ENCODE measurements at regions not wholly inside any gene's neighbourhood (a gene's known extent, or its start where the extent isn't known, plus 50 kb on each side); places are given as distances from the start of the nearest gene placed in this dataset.
A peak's percentile ranks its signal among the peaks of the same experiment; 100 is the strongest.

DNA sequence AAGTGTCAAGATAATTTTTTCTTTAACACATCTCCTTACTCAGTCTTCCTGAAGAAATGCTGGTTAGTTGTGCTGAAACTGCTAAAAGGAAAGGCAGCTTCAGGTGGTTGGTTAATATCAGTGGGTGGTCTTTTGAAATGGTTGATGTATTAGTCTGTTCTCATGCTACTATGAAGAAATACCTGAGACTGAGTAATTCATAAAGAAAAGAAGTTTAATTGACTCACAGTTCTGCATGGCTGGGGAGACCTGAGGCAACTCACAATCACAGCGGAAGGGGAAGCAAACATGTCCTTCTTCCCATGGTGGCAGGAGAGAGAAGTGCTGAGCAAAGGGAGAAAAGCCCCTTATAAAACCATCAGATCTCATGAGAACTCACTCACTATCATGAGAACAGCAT is 125.9 kb upstream of the CYRIA start:
- H3K4me1 Mint-ChIP-seq: no peaks in the 10 kb centered on the region
- no peak for ATAC-seq
- no peak overlapping the region for H3K27ac Mint-ChIP-seq
- H3K27me3 Mint-ChIP-seq: no peaks in the 10 kb centered on the region
- no peak for DNase-seq
- H3K9me3 Mint-ChIP-seq: no peaks in the 10 kb centered on the region
- H3K4me3 Mint-ChIP-seq: no peak overlapping the region

GRCh38 chr2:16785149-16785548 is 119.5 kb upstream of the CYRIA start:
- no peak for DNase-seq
- no peaks in the 10 kb centered on the region for H3K4me1 Mint-ChIP-seq
- no peak overlapping the region for H3K4me3 Mint-ChIP-seq
- no peak for ATAC-seq
- peaks cover 0 to 7% of the 10 kb centered on the region in 2 donors for H3K9me3 Mint-ChIP-seq
- no peaks in the 10 kb centered on the region for H3K27me3 Mint-ChIP-seq
- H3K27ac Mint-ChIP-seq: no peak overlapping the region

DNA sequence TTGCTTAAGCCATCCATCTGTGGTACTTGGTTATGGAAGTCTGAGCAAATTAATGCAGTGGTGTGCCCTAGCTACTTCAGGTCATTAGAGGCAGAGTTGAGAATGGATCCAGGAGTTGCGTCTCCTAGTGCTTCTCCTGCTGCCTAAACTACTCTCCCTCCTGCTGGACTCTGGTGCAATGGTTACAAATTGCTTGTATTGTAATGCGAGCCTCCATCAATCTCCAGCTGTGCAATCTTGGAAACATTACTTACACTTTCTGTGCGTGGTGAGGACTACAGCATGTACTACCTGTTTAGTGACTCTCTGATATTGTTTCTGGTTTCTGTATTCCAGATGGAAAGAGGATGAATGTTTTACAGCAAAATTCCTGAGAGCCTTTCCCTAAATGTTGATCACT is 119.0 kb upstream of the CYRIA start:
- ATAC-seq (no peak), DNase-seq (no peak)
- H3K27me3 Mint-ChIP-seq: no peaks in the 10 kb centered on the region
- H3K27ac Mint-ChIP-seq: no peak overlapping the region
- H3K4me3 Mint-ChIP-seq: no peak overlapping the region
- no peaks in the 10 kb centered on the region for H3K4me1 Mint-ChIP-seq
- peaks cover 0 to 7% of the 10 kb centered on the region in 2 donors for H3K9me3 Mint-ChIP-seq

DNA sequence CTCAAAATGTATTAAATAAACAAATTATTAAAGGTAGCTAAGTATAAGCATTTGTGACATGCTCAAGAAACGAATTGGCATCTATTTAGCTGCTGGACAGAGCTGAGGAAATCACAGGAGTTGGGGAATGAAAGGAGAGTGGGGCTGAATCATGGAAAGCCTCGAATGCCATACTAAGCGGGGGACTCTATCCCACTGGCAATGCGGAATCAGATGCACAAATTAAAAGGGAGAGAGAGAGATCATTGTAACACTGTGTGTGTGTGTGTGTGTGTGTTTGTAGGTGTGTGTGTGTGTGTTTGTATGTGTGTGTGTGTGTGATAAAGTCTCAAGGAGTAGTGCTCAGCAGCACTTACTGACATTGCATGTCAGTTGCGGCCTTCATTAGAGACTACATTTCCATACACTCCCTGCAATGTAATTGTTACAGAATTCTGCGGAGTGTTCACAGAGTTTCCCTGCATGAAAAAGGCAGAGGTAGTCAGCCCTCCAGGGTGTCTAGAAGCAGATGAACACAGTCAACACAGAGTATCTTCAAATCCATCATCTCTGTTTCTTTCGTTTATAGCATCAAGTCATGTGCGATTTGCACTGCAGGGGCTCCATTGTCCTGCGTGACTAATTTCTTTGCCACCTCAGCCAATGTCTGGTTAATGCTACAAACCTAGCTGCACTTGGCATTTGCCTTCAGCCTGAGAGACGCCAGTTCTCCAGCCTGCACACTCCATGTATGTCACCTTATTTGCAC is 111.7 kb upstream of the CYRIA start:
- H3K27ac Mint-ChIP-seq: no peak overlapping the region
- DNase-seq: no peak
- peaks cover 0 to 7% of the 10 kb centered on the region in 2 donors for H3K9me3 Mint-ChIP-seq
- no peak for ATAC-seq
- no peak overlapping the region for H3K4me3 Mint-ChIP-seq
- peaks cover 7% of the 10 kb centered on the region for H3K27me3 Mint-ChIP-seq
- no peaks in the 10 kb centered on the region for H3K4me1 Mint-ChIP-seq

GRCh38 chr2:16775899-16776231 is 110.2 kb upstream of the CYRIA start:
- no peak overlapping the region for H3K4me3 Mint-ChIP-seq
- no peak for ATAC-seq
- DNase-seq: no peak
- no peak overlapping the region for H3K27ac Mint-ChIP-seq
- peaks cover 8% of the 10 kb centered on the region for H3K27me3 Mint-ChIP-seq
- H3K9me3 Mint-ChIP-seq: peaks cover 0 to 7% of the 10 kb centered on the region in 2 donors
- no peaks in the 10 kb centered on the region for H3K4me1 Mint-ChIP-seq

DNA sequence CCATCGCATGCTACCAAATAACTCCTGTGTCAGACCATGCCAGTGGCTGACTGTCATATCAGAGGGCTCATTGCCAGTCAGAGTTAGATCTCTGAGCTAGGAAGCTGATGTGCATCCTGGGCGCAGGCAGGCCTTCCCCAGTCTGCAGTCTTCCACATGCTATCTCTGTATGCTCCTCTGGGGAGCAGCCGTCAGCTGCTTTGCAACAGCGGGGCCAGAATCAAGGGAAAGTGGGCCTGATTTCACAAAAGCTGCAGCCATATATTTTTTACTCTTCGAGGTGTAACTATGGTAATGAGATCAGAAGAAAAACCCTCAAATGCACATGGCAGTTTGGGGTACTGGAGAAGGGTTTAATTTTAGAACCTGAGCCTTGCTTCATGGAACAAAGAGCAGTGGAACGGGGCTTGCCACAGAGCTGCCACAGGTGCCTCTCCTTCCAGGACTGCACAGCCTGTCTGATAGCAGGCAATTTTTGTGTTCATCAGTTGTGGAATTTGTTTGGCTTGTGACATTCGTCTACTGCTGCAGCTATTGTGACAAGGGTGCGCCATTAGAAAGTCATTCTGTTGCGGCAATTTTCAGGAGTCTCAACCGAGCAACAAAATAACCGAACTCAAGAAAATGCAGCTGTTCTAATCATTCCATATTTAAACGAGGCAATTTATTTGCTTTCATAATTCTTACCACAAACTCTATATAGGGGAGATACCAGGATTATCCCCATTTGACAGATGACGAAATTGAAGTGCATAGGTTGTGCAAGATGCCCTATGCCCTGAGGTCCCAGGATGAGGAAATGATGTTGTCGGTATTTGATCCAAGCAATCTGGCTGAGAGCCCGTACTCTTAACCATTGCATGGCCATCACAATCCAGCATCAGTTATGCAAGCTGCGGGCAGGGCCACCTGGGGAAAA is 109.6 kb upstream of the CYRIA start:
- ATAC-seq (no peak), DNase-seq (no peak)
- Mint-ChIP-seq H3K27ac (no peak overlapping the region), H3K4me1 (no peaks in the 10 kb centered on the region), H3K4me3 (no peak overlapping the region), H3K9me3 (peaks cover 0 to 1% of the 10 kb centered on the region in 2 donors), H3K27me3 (peaks cover 11% of the 10 kb centered on the region)

GRCh38 chr2:16774091-16774490 is 108.5 kb upstream of the CYRIA start:
- DNase-seq (no peak), ATAC-seq (no peak)
- H3K4me1 Mint-ChIP-seq: no peaks in the 10 kb centered on the region
- peaks cover 18% of the 10 kb centered on the region for H3K27me3 Mint-ChIP-seq
- H3K4me3 Mint-ChIP-seq: no peak overlapping the region
- H3K27ac Mint-ChIP-seq: no peak overlapping the region
- no peaks in the 10 kb centered on the region for H3K9me3 Mint-ChIP-seq

DNA sequence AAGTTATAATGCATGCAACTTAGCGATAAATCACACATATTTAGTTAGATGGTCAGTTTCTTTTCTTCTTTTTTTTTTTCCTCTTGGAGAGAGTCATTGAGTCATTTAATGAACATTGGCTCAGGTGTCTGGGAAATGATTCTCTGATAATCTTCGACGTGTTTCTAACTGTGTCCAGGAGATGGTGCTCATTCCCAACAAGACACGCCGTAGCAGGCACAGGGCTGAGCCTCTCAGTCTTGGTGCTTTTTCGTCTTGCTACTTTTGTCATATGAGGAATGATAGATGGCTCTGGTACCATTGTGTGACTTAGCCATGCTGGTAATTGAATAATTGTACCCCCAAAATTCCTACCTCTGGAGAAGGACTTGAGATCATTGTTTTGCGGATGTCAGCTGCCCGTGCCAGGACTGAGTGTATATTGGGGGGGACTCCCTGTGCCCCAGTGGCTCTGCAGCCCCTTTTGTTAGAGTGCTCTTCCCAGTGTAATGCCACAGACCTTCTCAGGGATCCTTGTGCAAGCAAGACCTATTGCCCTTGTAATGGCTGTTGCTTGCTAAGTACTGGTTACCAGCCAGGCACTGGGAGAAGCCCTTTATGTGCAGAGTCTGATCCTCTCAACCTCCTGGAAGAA is 107.6 kb upstream of the CYRIA start:
- ATAC-seq: peak; percentile 57
- Mint-ChIP-seq H3K4me3 (no peak overlapping the region), H3K27ac (no peak overlapping the region), H3K27me3 (peaks cover 18% of the 10 kb centered on the region), H3K9me3 (no peaks in the 10 kb centered on the region), H3K4me1 (no peaks in the 10 kb centered on the region)
- DNase-seq: peak; percentile 10 to 11

DNA sequence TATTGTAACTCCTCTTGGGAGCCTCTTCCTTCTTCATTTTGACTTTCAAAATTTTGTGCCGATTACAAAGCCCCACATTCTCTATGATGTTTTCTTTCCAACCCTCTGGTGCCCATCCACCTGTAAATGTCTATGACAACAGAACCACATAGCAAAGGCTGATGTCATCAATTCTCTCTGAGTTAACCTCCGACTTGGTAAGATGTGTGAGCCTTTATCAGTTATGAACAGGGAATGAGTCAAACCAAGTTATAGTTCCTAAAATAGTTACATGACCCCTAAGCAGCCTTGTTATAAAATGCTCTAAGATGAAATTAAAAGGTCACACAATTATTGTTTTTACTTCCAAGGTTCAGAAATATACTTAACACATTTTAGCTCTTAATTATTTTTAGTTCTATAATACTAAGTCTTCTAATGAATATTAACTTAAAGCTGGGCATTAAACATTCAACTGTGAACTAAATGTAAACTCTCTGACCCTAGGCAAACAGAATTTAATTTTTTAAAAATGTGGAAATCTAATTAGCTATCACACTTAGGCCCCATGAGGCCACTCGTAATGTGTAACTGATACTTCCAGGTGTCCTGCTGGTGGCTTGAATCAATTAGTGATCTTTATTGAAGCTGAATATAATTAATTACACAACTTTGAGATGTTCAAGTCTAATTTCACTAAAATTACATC is 102.3 kb upstream of the CYRIA start:
- Mint-ChIP-seq H3K27ac (no peak overlapping the region), H3K9me3 (no peaks in the 10 kb centered on the region), H3K4me3 (no peak overlapping the region), H3K27me3 (peaks cover 17% of the 10 kb centered on the region), H3K4me1 (no peaks in the 10 kb centered on the region)
- ATAC-seq: no peak
- no peak for DNase-seq

GRCh38 chr2:16765356-16765755 is 99.7 kb upstream of the CYRIA start:
- Mint-ChIP-seq H3K4me1 (no peaks in the 10 kb centered on the region), H3K9me3 (no peaks in the 10 kb centered on the region), H3K27me3 (peaks cover 8% of the 10 kb centered on the region)

DNA sequence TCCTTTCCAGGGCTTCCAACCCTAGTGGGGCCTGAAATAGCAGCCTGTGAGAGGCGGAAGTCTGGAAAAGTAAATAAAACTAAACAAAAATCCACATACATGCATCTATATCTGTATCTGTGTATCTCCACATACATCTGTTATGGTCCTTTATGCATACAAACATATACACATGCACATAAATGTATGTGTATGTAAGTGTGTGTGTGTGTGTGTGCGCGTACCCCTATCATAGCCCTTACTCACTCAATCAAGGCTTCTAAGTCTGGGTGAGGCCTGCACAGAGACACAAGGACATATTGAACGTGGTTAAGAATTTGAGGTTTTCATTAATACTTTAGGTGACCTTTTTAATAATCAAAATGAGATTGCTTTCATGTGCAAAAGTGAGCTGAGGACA is 98.9 kb upstream of the CYRIA start:
- H3K4me1 Mint-ChIP-seq: no peaks in the 10 kb centered on the region
- H3K4me3 Mint-ChIP-seq: no peak overlapping the region
- no peak overlapping the region for H3K27ac Mint-ChIP-seq
- ATAC-seq (no peak), DNase-seq (no peak)
- H3K27me3 Mint-ChIP-seq: no peaks in the 10 kb centered on the region
- H3K9me3 Mint-ChIP-seq: no peaks in the 10 kb centered on the region

More at GRCh38 chr2:16765356-16765755, 99.7 kb upstream of the CYRIA start:
- Mint-ChIP-seq H3K4me3 (no peak overlapping the region), H3K27ac (no peak overlapping the region)
- no peak for ATAC-seq
- DNase-seq: no peak

DNA sequence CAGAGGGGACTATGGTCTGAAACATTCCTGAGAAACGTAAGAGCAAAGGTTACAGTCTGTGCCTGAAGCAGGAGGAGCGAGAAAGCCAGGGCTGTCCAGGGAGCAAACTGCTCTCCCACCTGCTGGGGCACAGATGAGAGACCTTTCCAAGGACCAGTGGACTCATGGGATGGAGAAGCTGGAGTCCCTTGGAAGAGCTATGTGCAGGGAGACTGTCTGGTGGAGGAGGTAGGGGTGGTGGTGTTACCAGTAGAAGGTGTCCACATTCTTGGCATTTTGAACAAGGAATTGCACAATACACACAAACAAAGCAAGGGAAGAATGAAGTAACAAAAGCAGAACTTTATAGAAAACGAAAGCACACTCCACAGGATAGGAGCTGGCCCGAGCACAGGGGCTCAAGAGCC is 97.9 kb upstream of the CYRIA start:
- Mint-ChIP-seq H3K27me3 (no peaks in the 10 kb centered on the region), H3K4me1 (no peaks in the 10 kb centered on the region), H3K27ac (no peak overlapping the region), H3K4me3 (no peak overlapping the region), H3K9me3 (no peaks in the 10 kb centered on the region)
- no peak for ATAC-seq
- DNase-seq: no peak

DNA sequence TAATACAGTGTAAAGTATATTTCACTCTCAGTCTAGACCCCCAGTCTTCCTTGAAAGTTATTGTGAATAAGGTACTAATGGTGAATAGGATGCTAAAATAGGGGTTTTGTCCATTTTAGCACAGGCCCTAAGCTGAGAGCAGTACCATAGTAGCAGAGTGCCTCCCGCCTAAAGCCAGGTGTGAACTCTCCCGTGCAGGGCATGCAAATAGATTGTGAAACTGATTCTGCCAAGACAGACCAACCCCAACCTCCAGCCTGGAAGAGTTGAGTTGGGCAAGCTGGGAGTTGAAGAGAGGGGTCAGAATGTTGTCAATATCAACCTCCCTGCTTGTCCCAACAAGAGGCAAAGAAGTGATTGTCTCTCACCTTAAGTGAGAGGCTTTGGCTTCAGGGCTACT is 97.4 kb upstream of the CYRIA start:
- H3K4me1 Mint-ChIP-seq: no peaks in the 10 kb centered on the region
- no peaks in the 10 kb centered on the region for H3K9me3 Mint-ChIP-seq
- peaks cover under 1% of the 10 kb centered on the region for H3K27me3 Mint-ChIP-seq
- H3K4me3 Mint-ChIP-seq: no peak overlapping the region
- ATAC-seq: no peak
- H3K27ac Mint-ChIP-seq: no peak overlapping the region
- DNase-seq: no peak

DNA sequence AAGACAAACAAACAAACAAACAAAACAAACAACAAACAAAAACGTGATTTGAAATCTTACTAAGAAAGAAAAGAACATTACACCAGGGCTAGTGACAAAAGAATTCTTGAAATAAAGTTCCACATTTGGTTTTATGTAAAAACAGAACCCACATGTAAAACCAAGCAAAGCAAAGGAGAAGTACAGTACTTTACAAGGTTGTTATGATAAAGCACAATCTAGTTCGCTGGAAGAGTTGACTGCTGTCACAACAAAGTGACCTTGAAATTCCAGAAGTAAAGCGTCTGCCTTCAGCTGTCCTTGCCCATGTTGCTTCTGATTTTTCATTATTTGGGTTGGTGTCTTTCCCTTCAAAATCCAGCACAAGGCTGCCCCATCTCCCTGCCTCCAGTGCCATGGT is 94.8 kb upstream of the CYRIA start:
- no peak for DNase-seq
- no peak for ATAC-seq
- Mint-ChIP-seq H3K4me3 (no peak overlapping the region), H3K4me1 (no peaks in the 10 kb centered on the region), H3K27ac (no peak overlapping the region), H3K9me3 (no peaks in the 10 kb centered on the region), H3K27me3 (peaks cover 15% of the 10 kb centered on the region)

- Mint-ChIP-seq H3K4me3 (no peak overlapping the region), H3K27ac (no peak overlapping the region), H3K9me3 (no peaks in the 10 kb centered on the region), H3K27me3 (peaks cover 15% of the 10 kb centered on the region), H3K4me1 (no peaks in the 10 kb centered on the region)
- peak; percentile 47 to 52 for DNase-seq
- peak; percentile 77 for ATAC-seq
Observed at GRCh38 chr2:16756831-16757644, 91.4 kb upstream of the CYRIA start.
